Motor neuron (in vitro differentiated cells): ENCODE measurements at regions not wholly inside any gene's neighbourhood (a gene's known extent, or its start where the extent isn't known, plus 50 kb on each side); places are given as distances from the start of the nearest gene placed in this dataset.

Source experiments
- ATAC-seq, 8 experiments: fragments of 200-7000 bp; cut with Tn5 transposase; replicated peaks in 6 of 8; 2 replicates each; pipeline ENCODE4 v1.8.0; 2021; ENCODE audit warnings: mild to moderate bottlenecking in 8 of 8, moderate library complexity in 8 of 8
- H3K27ac ChIP-seq, 2 donors: fragments of 250-450 bp; sonication (Bioruptor Pico); 2 replicates each; pipeline ENCODE4 v1.9.0; 2021; ENCODE audit warnings: antibody characterized with exemption in 2 of 2, mild to moderate bottlenecking in 2 of 2, moderate library complexity in 1 of 2
- H3K4me1 ChIP-seq, 2 donors: fragments of 250-450 bp; sonication (Bioruptor Pico); replicated peaks in 1 of 2; 2 replicates each; pipeline ENCODE4 v1.6.1; 2021; ENCODE audit warnings: antibody characterized with exemption in 2 of 2, mild to moderate bottlenecking in 2 of 2, moderate library complexity in 1 of 2
- H3K4me3 ChIP-seq, 5 donors: fragments of 250-450 bp; sonication (Bioruptor Pico); 2 replicates each; pipeline ENCODE4 v1.9.0; 2021; ENCODE audit warnings: antibody characterized with exemption in 5 of 5, mild to moderate bottlenecking in 5 of 5, moderate library complexity in 4 of 5
- WGBS, 10 experiments: fragments of 450-650 bp; shearing (Covaris generic); methylation state at CpG; one replicate each; pipeline ENCODE4 v1.0.0; 2022; 5-methylcytosine and 5-hydroxymethylcytosine counted together
- in situ Hi-C, 9 experiments: fragments of 400-800 bp; cut with MboI; loops; one replicate each; pipeline ENCODE4 v1.15.0; 2021; ENCODE audit warnings: low sequenced_read_pairs in 9 of 9, low pct_unique_long_range_greater_than_20kb in 2 of 9; ENCODE audit not compliant: unreplicated experiment in 9 of 9

- 20 to 100% (median 100%) methylated on average over 1 of the region's 1 CpG; no CpG with 5 or more reads in 2 of the 10 experiments for WGBS, 10 experiments
- in situ Hi-C loops: no loop called here
- H3K4me3 ChIP-seq: no peak overlapping the region
These were observed 400.5 kb downstream of the LRIG3 start for GRCh38 chr12:58519839-58520238.

GRCh38 chr12:58521152-58521551, 399.2 kb downstream of the LRIG3 start:
- 85 to 100% (median 93%) methylated on average over 1 to 2 of the region's 2 CpGs; no CpG with 5 or more reads in 1 of the 10 experiments for WGBS, 10 experiments
- H3K4me1 ChIP-seq: no peaks in the 10 kb centered on the region
- H3K4me3 ChIP-seq: no peak overlapping the region
- no peak overlapping the region for H3K27ac ChIP-seq
- ATAC-seq: no peak
- in situ Hi-C loops: no loop called here

More at GRCh38 chr12:58519839-58520238, 400.5 kb downstream of the LRIG3 start:
- no peak overlapping the region for H3K27ac ChIP-seq
- H3K4me1 ChIP-seq: peaks cover 0 to 1% of the 10 kb centered on the region in 2 donors
- no peak for ATAC-seq

GRCh38 chr12:58521796-58522195, 398.5 kb downstream of the LRIG3 start:
- Histone ChIP-seq H3K27ac (no peak overlapping the region), H3K4me1 (no peaks in the 10 kb centered on the region), H3K4me3 (no peak overlapping the region)
- in situ Hi-C loops: no loop called here
- ATAC-seq: no peak
- 17 to 100% (median 38%) methylated on average over 1 of the region's 1 CpG; no CpG with 5 or more reads in 5 of the 10 experiments for WGBS, 10 experiments

- Histone ChIP-seq H3K4me1 (no peaks in the 10 kb centered on the region), H3K4me3 (no peak overlapping the region), H3K27ac (no peak overlapping the region)
- in situ Hi-C loops: no loop called here
- no peak for ATAC-seq
These were observed 396.9 kb downstream of the LRIG3 start for GRCh38 chr12:58523360-58523759.

- H3K4me3 ChIP-seq: no peak overlapping the region
- in situ Hi-C loops: loop anchor here in 4 of 9 experiments (25.0 kb wide), 5 partner anchors 166 to 634 kb away; no protein-coding TSS in a partner anchor
- WGBS, 10 experiments: 0% methylated on average over 1 of the region's 1 CpG; no CpG with 5 or more reads in 4 of the 10 experiments
- H3K27ac ChIP-seq: no peak overlapping the region
- H3K4me1 ChIP-seq: peaks cover 2 to 16% of the 10 kb centered on the region in 2 donors
- no peak for ATAC-seq
These were observed 392.0 kb downstream of the LRIG3 start for GRCh38 chr12:58528271-58528670.

GRCh38 chr12:58529114-58529665, 391.1 kb downstream of the LRIG3 start:
- ATAC-seq: peak; percentile 39 to 73 (median 58)
- in situ Hi-C loops: loop anchor here in 4 of 9 experiments (25.0 kb wide), 5 partner anchors 167 to 633 kb away; no protein-coding TSS in a partner anchor
- Histone ChIP-seq H3K4me3 (no peak overlapping the region), H3K4me1 (peaks cover 2 to 16% of the 10 kb centered on the region in 2 donors), H3K27ac (no peak overlapping the region)
- 0 to 100% (median 20%) methylated on average over 1 of the region's 1 CpG; no CpG with 5 or more reads in 3 of the 10 experiments for WGBS, 10 experiments

GRCh38 chr12:58529897-58530741, 390.2 kb downstream of the LRIG3 start:
- Histone ChIP-seq H3K4me3 (no peak overlapping the region), H3K27ac (no peak overlapping the region), H3K4me1 (peaks cover 2 to 16% of the 10 kb centered on the region in 2 donors)
- WGBS, 10 experiments: 5 to 79% (median 65%) methylated on average over 3 to 6 of the region's 6 CpGs
- ATAC-seq: peak; percentile 55 to 88 (median 84)
- in situ Hi-C loops: loop anchor here in 4 of 9 experiments (10.0 to 25.0 kb wide), 6 partner anchors 168 to 632 kb away; no protein-coding TSS in a partner anchor

- Histone ChIP-seq H3K27ac (no peak overlapping the region), H3K4me3 (no peak overlapping the region), H3K4me1 (peaks cover 2 to 16% of the 10 kb centered on the region in 2 donors)
- in situ Hi-C loops: loop anchor here in 4 of 9 experiments (10.0 to 25.0 kb wide), 6 partner anchors 168 to 632 kb away; no protein-coding TSS in a partner anchor
- ATAC-seq: peak in 2 of 8 experiments; percentile 7 to 30
- 0 to 100% (median 87%) methylated on average over 2 of the region's 2 CpGs; no CpG with 5 or more reads in 1 of the 10 experiments for WGBS, 10 experiments
These were observed 389.6 kb downstream of the LRIG3 start for GRCh38 chr12:58530742-58531062.

GRCh38 chr12:58532855-58533608, 387.3 kb downstream of the LRIG3 start:
- Histone ChIP-seq H3K27ac (no peak overlapping the region), H3K4me3 (no peak overlapping the region), H3K4me1 (peaks cover 2 to 16% of the 10 kb centered on the region in 2 donors)
- in situ Hi-C loops: loop anchor here in 4 of 9 experiments (10.0 to 25.0 kb wide), 6 partner anchors 171 to 629 kb away; no protein-coding TSS in a partner anchor
- peak in 1 of 8 experiments; percentile 32 for ATAC-seq
- 78 to 90% (median 86%) methylated on average over 1 to 4 of the region's 4 CpGs; no CpG with 5 or more reads in 1 of the 10 experiments for WGBS, 10 experiments

GRCh38 chr12:58533652-58534051, 386.7 kb downstream of the LRIG3 start:
- 70 to 100% (median 86%) methylated on average over 1 of the region's 1 CpG; no CpG with 5 or more reads in 2 of the 10 experiments for WGBS, 10 experiments
- Histone ChIP-seq H3K4me1 (peaks cover 2 to 16% of the 10 kb centered on the region in 2 donors), H3K4me3 (no peak overlapping the region), H3K27ac (no peak overlapping the region)
- ATAC-seq: no peak
- in situ Hi-C loops: loop anchor here in 4 of 9 experiments (10.0 to 25.0 kb wide), 6 partner anchors 171 to 629 kb away; no protein-coding TSS in a partner anchor

GRCh38 chr12:58537278-58537677, 383.0 kb downstream of the LRIG3 start:
- in situ Hi-C loops: loop anchor here in 4 of 9 experiments (10.0 to 25.0 kb wide), 6 partner anchors 175 to 625 kb away; no protein-coding TSS in a partner anchor
- Histone ChIP-seq H3K4me1 (peaks cover 0 to 8% of the 10 kb centered on the region in 2 donors), H3K4me3 (no peak overlapping the region), H3K27ac (no peak overlapping the region)
- 13 to 100% (median 96%) methylated on average over 1 to 4 of the region's 5 CpGs; no CpG with 5 or more reads in 1 of the 10 experiments for WGBS, 10 experiments
- peak in 3 of 8 experiments; percentile 13 to 57 (median 41) for ATAC-seq

GRCh38 chr12:58539295-58539694, 381.0 kb downstream of the LRIG3 start:
- H3K4me3 ChIP-seq: no peak overlapping the region
- peaks cover 0 to 8% of the 10 kb centered on the region in 2 donors for H3K4me1 ChIP-seq
- H3K27ac ChIP-seq: no peak overlapping the region
- in situ Hi-C loops: loop anchor here in 4 of 9 experiments (10.0 to 25.0 kb wide), 6 partner anchors 177 to 623 kb away; no protein-coding TSS in a partner anchor
- WGBS, 10 experiments: 44 to 79% (median 73%) methylated on average over 3 to 4 of the region's 4 CpGs
- ATAC-seq: no peak
